HEK293T (cell line): ENCODE measurements at regions not wholly inside any gene's neighbourhood (a gene's known extent, or its start where the extent isn't known, plus 50 kb on each side); places are given as distances from the start of the nearest gene placed in this dataset.

Experiments
- FOXA1 ChIP-seq: fragments of 450-650 bp; IDR thresholded peaks from 2 replicates; pipeline ENCODE4 v1.6.1; 2016; ENCODE audit warnings: mild to moderate bottlenecking
- FOXK2 ChIP-seq: fragments of 450-650 bp; IDR thresholded peaks from 2 replicates; pipeline ENCODE4 v1.6.1; 2016; ENCODE audit warnings: mild to moderate bottlenecking
- FOXM1 ChIP-seq: fragments of 450-650 bp; IDR thresholded peaks from 2 replicates; pipeline ENCODE4 v1.6.1; 2017; ENCODE audit warnings: mild to moderate bottlenecking, borderline replicate concordance
- HDGF ChIP-seq: fragments of 450-650 bp; IDR thresholded peaks from 2 replicates; pipeline ENCODE4 v1.6.1; 2017; ENCODE audit warnings: antibody characterized with exemption, borderline replicate concordance
- NFRKB ChIP-seq: fragments of 450-650 bp; IDR thresholded peaks from 2 replicates; pipeline ENCODE4 v1.6.1; 2016; ENCODE audit warnings: mild to moderate bottlenecking, moderate library complexity
- SUZ12 ChIP-seq: fragments of 450-650 bp; IDR thresholded peaks from 2 replicates; pipeline ENCODE4 v1.6.1; 2016; ENCODE audit warnings: mild to moderate bottlenecking
- TARDBP ChIP-seq: fragments of 450-650 bp; IDR thresholded peaks from 2 replicates; pipeline ENCODE4 v1.6.1; 2016
- ZNF384 ChIP-seq: fragments of 450-650 bp; IDR thresholded peaks from 2 replicates; pipeline ENCODE4 v1.6.1; 2016

DNA sequence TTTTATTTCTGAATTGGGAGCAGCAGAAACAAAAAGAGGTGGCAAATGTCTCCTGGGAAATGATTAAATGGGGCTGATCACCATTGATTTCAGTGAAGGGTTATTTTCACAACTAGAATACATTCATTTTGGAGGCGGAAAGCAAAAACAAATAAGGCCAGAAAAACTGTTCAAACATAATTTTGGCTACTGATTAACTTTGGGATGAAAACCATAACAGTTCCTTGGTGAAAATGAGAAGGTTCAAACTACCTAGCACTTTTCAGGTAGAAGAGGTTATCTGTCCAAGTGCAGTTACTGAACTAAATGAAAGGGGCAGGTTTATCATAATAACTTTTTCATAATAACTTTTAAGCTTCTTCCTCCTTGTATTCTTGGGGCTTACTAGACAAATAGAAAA is 718.5 kb downstream of the CDH11 start:
- TF ChIP-seq FOXM1, result no peak
- TF ChIP-seq NFRKB, result no peak
- no peak for TF ChIP-seq SUZ12
- TF ChIP-seq TARDBP, result no peak
- TF ChIP-seq ZNF384, result no peak
- no peak for TF ChIP-seq HDGF
- TF ChIP-seq FOXK2, result no peak
- TF ChIP-seq FOXA1, result no peak
